COR-L47 (cell line): ENCODE measurements at regions not wholly inside any gene's neighbourhood (a gene's known extent, or its start where the extent isn't known, plus 50 kb on each side); places are given as distances from the start of the nearest gene placed in this dataset.

ENCODE experiments used
- DNase-seq: peaks from one replicate; lab custom pipeline; 2025; lab: John Stamatoyannopoulos, UW

- peak; percentile 18 for DNase-seq
Measured at GRCh38 chr2:167424803-167425755, 536.8 kb downstream of the XIRP2 start.

DNA sequence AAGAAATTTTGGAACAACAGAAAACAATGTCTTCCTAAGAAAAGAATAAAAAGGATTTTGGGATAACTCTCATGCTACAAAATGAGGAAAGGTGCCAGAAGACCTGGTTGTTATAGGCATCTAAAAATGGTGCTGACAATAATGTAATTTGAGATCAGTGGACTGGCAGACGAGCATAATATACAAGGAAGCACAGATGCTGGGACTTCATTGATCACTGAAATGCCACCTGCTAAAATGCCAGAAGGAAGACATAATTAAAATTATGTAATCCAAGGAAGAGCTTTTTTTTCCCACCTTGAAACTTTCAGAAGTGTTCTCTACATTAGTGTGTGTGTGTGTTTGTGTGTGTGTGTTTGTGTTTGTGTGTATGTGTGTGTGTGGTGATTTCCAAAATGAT is 535.9 kb downstream of the XIRP2 start:
- DNase-seq = no peak

GRCh38 chr2:167423731-167424130 is 535.5 kb downstream of the XIRP2 start:
- no peak for DNase-seq

DNA sequence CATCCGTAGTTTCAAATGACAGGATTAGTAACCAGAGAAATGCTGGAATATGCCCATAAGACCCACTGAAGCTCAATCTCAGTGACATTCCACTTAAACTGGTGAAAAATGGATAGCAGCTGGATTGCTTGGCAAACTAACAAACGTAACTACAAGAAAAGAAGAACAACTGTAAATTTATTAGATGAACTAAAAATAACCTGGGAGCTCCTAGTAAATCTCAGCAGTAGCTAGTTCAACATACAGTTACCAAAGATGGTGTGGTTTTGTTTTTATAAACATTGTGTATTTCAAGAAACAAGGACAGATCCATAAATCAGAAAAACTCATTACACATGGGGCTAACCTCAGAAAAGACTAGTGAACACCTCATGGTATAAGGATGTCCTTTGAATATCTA is 531.9 kb downstream of the XIRP2 start:
- DNase-seq = no peak

- no peak for DNase-seq
Measured at GRCh38 chr2:167415068-167415467, 526.8 kb downstream of the XIRP2 start.

GRCh38 chr2:167411367-167411766 is 523.1 kb downstream of the XIRP2 start:
- no peak for DNase-seq

DNA sequence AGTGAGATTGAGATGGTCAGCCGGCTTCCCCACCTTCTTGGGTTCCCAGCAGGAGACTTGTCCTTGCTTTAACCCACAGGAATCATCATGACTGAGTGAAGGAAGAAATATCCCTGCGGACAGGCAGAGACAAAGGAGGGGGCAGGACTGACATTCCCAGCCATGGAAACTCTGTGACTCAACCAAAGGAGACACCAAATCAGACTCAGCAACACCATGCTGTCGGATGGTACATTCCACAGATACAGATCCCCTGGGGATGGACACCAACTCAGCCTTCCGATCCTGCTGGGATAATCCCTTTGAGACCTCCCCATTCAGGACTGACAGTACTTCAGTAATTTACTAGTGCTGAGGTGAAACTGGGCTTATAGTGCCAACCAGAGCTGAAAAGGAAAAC is 518.3 kb downstream of the XIRP2 start:
- no peak for DNase-seq

DNA sequence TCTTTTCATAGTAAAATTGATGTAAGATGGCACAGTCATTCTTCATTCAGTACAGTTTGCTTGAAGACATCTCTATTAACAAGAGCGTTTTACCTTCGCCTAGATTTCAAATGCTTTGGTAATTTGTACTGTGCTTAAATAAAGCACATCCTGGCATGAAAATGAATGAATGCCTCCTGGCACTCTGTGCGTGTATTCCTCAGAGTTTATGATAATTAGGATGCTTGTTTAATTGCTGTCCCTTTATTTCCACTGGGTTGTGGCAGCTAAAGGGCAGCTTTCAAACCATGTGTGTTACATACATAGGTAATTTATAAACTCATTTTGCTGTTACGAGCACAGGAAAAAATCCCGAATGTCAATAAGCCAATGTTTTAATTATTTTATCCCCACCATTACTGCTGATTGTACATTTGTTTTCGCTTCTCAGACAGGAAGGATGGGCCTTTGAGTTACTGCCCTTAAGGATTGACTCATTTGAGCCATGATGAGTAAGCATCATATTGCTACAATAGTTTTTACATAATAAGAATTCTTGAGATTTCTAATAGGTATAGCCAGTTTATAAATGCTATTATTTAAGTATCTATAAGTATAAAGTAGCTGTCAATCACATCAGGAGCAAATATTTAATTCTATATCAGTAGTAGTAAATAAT is 516.5 kb downstream of the XIRP2 start:
- DNase-seq = peak; percentile 51

- no peak for DNase-seq
Measured at GRCh38 chr2:167401309-167401708, 513.0 kb downstream of the XIRP2 start.

DNA sequence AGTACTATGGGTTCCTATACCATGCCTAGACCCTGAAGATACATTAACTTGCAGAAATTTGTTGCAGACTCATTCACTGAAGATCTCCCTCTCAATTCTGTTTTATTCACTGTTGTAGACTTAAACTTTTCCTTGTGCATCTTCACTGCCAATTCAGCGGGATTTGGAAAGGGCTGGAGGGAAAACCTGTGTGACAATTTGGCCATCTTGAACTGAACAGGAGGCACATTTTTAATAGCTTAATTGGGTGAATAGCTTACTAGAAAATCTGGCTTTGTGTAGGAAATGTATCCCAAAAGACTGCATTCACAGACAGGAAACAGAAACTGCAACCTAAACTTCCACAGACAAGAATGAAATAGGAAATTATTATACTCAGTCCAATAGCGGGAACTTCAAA is 512.3 kb downstream of the XIRP2 start:
- DNase-seq = no peak

DNA sequence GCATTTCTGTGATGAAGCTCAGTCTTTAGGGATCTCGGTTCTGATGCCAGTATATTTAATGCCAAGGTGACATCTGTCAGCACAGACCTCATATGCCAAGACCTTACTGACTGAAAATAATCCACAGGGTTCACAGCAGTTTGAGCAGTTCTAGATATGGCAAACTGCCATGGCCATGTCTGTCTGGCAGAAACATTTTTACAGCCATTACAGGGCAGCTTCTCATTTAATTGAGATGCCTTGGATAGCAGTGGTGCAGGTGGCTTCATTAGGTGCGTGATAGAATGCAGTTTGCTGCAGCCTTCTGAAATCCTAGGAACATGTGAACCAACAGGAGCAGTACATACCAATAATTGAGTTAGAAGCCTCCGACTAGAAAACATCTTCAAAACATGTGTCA is 510.6 kb downstream of the XIRP2 start:
- no peak for DNase-seq

DNA sequence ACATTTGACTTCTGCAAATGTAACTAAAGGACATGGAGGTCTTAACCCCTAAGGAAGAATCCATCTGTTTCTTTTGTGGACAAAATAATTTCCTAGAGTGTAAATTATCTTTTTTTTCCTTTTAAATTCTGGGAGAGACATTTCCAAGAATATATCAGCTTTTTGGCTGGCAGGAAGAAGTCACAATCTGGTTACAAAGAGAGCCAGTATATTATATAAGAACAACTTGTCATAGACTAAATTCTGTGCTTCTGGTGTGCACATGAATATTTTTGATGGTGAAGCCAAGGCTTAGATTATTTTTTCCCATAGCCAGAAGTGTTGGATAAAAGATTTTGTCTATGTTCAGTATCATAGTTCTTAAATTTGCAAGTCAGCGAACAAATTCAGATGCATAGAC is 500.6 kb downstream of the XIRP2 start:
- no peak for DNase-seq

GRCh38 chr2:167388497-167388896 is 500.2 kb downstream of the XIRP2 start:
- peak; percentile 10 for DNase-seq

- no peak for DNase-seq
Measured at GRCh38 chr2:167386694-167387093, 498.4 kb downstream of the XIRP2 start.

GRCh38 chr2:167383610-167384194 is 495.4 kb downstream of the XIRP2 start:
- no peak for DNase-seq

- no peak for DNase-seq
Measured at GRCh38 chr2:167381349-167381748, 493.1 kb downstream of the XIRP2 start.

DNA sequence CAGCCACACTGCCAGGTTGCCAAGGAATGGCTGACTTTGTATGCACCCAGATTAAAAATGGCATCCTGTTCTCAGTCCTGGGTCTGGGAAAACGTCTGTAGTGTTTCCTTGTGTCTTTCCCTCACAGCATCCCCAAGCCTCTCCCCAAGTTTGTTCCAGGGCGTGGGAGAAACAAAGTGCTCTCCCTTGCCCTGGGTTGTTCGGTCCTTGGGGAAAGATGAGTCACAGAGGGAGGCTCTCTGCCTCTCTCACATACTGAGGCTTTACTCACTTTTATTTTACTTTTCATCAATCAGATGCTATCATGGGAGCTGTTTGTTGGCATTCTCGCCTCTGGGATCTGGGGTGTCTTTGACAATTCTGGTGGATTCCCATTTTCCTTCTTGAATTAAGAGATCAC is 492.3 kb downstream of the XIRP2 start:
- no peak for DNase-seq

DNA sequence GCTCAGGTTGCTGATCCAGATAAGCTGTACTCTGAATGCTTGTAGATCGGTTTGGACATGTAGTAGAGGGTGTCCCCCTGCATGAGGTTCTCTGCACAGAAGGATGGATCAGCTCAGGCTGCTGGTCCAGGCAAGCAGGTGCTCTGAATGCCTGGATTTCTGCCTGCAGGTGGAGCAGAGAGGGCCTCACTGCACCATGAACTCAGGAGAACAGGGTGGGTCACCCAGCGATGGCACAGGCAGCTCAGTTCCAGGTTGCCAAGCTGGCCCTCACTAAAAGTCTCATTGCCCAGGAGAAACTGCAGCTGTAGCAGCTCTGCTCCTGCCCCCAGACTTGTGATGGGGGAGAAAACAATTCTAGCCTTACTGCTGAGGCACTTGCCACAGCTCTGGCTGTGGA is 491.8 kb downstream of the XIRP2 start:
- DNase-seq = no peak

DNA sequence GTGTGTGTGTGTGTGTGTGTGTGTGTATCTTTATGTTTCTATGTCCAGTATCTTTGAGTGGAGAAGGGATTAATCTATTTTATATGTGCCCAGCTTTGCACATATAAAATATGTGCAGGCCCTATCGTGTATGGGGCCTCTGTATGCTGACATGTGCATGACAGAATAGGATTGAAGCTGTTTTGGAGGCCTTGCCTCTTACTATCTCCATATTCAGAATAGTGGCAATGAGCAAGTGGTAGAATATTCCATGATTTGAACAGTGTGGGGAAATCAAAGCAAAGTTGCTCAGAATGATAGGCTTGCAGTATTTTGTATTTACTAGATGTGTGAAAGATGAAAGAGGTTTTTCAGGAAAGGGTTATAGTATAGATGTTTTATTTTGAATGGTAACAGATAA is 480.8 kb downstream of the XIRP2 start:
- no peak for DNase-seq

- no peak for DNase-seq
Measured at GRCh38 chr2:167368371-167368770, 480.1 kb downstream of the XIRP2 start.

DNA sequence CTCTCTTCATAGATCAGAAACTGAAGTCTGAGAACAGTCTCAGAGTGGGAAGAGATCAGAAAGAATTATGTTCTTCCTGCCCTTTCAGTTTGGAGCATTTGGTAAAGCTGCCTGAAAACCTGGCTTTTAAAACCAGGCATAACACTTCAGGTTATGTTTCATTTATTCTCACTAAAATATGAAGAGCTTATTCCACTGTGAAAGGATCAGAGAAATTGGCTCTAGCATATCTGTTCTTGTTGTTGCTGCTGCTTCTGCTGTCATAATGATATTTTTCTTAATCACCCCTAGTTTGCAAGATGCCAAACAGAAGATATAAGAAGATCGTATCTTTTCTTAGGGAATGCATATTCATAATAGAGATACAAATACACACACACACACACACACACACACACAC is 476.9 kb downstream of the XIRP2 start:
- no peak for DNase-seq

GRCh38 chr2:167361426-167361825 is 473.1 kb downstream of the XIRP2 start:
- DNase-seq = no peak

DNA sequence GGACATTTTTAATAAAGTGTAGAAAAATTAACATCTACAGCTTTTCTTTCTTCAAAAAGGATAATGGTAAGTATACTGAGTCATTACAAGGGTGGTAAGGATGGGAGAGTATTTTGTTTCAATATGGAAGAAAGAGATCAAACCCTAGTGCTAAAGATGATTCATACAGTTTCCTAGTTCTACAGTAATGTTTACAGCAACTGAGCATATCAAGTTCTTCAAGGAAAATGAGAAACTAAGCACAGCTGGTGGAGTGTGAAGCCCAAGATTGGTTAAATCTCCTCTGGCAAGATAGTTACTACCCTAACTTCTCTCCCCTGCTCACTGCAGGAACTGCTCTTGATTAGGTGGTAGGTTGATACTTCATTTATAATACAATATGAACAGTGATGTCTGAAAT is 467.5 kb downstream of the XIRP2 start:
- no peak for DNase-seq
